ENCODE measurements at regions not wholly inside any gene's neighbourhood (a gene's known extent, or its start where the extent isn't known, plus 50 kb on each side); places are given as distances from the start of the nearest gene placed in this dataset.

GRCh38 chr21:38186661-38187270, 70.0 kb upstream of the KCNJ15 start:
- no peak for DNase-seq (ENCODE audit: low read depth)

DNA sequence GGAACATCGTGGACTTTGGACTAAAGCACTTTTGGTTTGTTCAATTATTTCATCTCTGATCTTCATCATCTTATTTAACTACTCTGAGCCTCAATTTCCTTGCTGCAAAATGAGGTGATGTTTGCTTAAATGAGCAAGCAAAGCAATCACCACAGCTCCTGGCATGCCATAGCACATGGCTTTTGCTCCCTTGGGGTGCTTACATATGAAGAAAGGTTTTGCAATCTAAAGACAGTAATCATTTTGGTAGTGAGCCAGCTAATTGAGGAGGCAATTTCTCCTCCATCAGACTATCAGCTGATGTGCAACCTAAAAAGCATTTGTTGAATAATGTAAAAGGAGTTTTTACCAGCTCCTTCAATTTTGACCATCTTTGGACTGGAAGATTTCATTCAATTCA, 68.8 kb upstream of the KCNJ15 start:
- no peak for DNase-seq (ENCODE audit: low read depth)

- DNase-seq (ENCODE audit: low read depth), result no peak
Measured at GRCh38 chr21:38196036-38196435, 60.8 kb upstream of the KCNJ15 start.

GRCh38 chr21:38202811-38203210, 54.0 kb upstream of the KCNJ15 start:
- peak; percentile 61 for DNase-seq (ENCODE audit: low read depth)

GRCh38 chr21:38203229-38203628, 53.6 kb upstream of the KCNJ15 start:
- no peak for DNase-seq (ENCODE audit: low read depth)

DNA sequence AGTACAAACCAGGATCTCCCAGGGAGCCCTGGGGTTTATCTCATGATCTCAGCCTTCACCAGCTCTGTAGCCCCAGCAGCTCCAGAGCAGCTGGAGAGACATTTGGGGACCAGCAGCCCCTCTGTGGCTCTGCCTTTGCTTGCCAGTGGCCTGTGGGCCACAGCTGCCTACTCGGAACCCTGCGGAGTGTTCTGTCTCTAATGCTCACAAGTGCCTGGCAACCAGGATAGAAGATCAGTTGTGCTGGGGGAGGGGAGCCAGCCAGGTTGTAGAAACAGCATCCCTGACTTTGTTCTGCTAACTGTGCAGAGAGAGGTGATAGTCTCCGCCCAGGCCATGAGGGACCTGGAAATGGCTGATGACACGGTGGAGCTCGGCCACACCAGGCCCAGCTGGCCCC, 50.9 kb upstream of the KCNJ15 start:
- no peak for DNase-seq (ENCODE audit: low read depth)

DNA sequence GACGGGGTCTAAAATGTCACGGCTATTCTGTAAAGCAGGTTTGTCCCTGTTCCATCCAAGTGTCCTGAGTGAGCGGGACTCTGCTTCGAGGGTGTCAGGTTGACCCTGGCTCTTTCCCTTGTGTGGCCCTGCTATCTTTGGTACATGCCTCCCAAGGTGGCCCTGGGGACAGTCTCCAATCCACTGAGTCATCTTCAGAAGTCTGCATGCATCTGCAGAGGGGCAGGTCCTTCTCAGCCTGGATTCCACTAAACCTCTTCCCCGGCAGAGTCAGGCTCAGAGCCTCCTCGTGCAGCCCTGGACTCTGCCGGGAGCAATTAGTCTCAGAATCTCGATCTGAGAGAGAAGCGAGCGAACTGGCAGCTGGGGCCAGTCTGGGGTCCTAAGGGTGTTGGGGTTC, 50.1 kb upstream of the KCNJ15 start:
- DNase-seq (ENCODE audit: low read depth), result no peak

Data from myocyte (in vitro differentiated cells).